ENCODE measurements at regions not wholly inside any gene's neighbourhood (a gene's known extent, or its start where the extent isn't known, plus 50 kb on each side); places are given as distances from the start of the nearest gene placed in this dataset.

- no peak overlapping the region for H2AFZ ChIP-seq (ENCODE audit: low read depth, low read length)
- no peak overlapping the region for H2BK15ac ChIP-seq (ENCODE audit: low read depth, poor library complexity, severe bottlenecking)
- H3K9ac ChIP-seq (ENCODE audit: low read length): no peak overlapping the region
- peaks cover 4% of the 10 kb centered on the region for H3K4me1 ChIP-seq (ENCODE audit: control insufficient read depth, insufficient read depth, low read depth, low read length)
- no peak overlapping the region for H3K4me3 ChIP-seq (ENCODE audit: insufficient read depth in 1 of 2, low read depth in 1 of 2, low read length in 2 of 2)
- H3K79me1 ChIP-seq (replicated peaks; ENCODE audit: low read length, poor library complexity, severe bottlenecking): no peaks in the 10 kb centered on the region
- no peak overlapping the region for H2BK5ac ChIP-seq (ENCODE audit: low read depth, low read length, poor library complexity, severe bottlenecking)
- no peak overlapping the region for H2BK12ac ChIP-seq (ENCODE audit: low read length in 2 of 2)
- peak overlapping the region; percentile 29 for H2AK5ac ChIP-seq (ENCODE audit: low read length, severe bottlenecking)
- H3K9me3 ChIP-seq (ENCODE audit: control insufficient read depth, low read length): no peaks in the 10 kb centered on the region
- no peaks in the 10 kb centered on the region for H3K36me3 ChIP-seq (ENCODE audit: control insufficient read depth in 1 of 2, insufficient read depth in 2 of 2, low read depth in 1 of 2, low read length in 2 of 2)
- no peak overlapping the region for H4K8ac ChIP-seq (ENCODE audit: low read length)
- H3K23ac ChIP-seq (ENCODE audit: low read length in 2 of 2): no peak overlapping the region
- H3K14ac ChIP-seq (ENCODE audit: low read length in 2 of 2): no peak overlapping the region
- 90% methylated on average over 2 of the region's 5 CpGs for WGBS
- peak overlapping the region; percentile 33 for H3K27ac ChIP-seq (ENCODE audit: low read length, poor library complexity, severe bottlenecking)
- no peak overlapping the region for H3K4ac ChIP-seq (ENCODE audit: low read depth in 1 of 2, low read length in 2 of 2)
- H3K27me3 ChIP-seq (ENCODE audit: control insufficient read depth in 1 of 2, insufficient read depth in 1 of 2, low read length in 2 of 2): no peaks in the 10 kb centered on the region
- H2BK120ac ChIP-seq (ENCODE audit: low read depth, low read length): no peak overlapping the region
- DNase-seq: no peak
- H4K91ac ChIP-seq (ENCODE audit: low read length): no peak overlapping the region
- no peak overlapping the region for H3K4me2 ChIP-seq (ENCODE audit: low read length, poor library complexity, severe bottlenecking)
- H3K18ac ChIP-seq (ENCODE audit: low read depth in 1 of 2, low read length in 2 of 2): no peak overlapping the region
Measured at GRCh38 chr1:199510314-199510713, 517.2 kb upstream of the NR5A2 start.

GRCh38 chr1:199512037-199512710 lies 515.3 kb upstream of the NR5A2 start:
- Histone ChIP-seq H2BK12ac (ENCODE audit: low read length in 2 of 2) (no peak overlapping the region), H3K4me3 (ENCODE audit: insufficient read depth in 1 of 2, low read depth in 1 of 2, low read length in 2 of 2) (no peak overlapping the region), H2AFZ (ENCODE audit: low read depth, low read length) (no peak overlapping the region), H2BK120ac (ENCODE audit: low read depth, low read length) (no peak overlapping the region), H3K9ac (ENCODE audit: low read length) (no peak overlapping the region), H3K4me2 (ENCODE audit: low read length, poor library complexity, severe bottlenecking) (no peak overlapping the region), H2AK5ac (ENCODE audit: low read length, severe bottlenecking) (no peak overlapping the region), H3K79me1 (replicated peaks; ENCODE audit: low read length, poor library complexity, severe bottlenecking) (no peaks in the 10 kb centered on the region), H4K91ac (ENCODE audit: low read length) (no peak overlapping the region), H2BK5ac (ENCODE audit: low read depth, low read length, poor library complexity, severe bottlenecking) (no peak overlapping the region), H3K27ac (ENCODE audit: low read length, poor library complexity, severe bottlenecking) (peak overlapping the region; percentile 67), H3K14ac (ENCODE audit: low read length in 2 of 2) (no peak overlapping the region), H3K4me1 (ENCODE audit: control insufficient read depth, insufficient read depth, low read depth, low read length) (peaks cover 4% of the 10 kb centered on the region), H3K27me3 (ENCODE audit: control insufficient read depth in 1 of 2, insufficient read depth in 1 of 2, low read length in 2 of 2) (no peaks in the 10 kb centered on the region), H3K4ac (ENCODE audit: low read depth in 1 of 2, low read length in 2 of 2) (no peak overlapping the region), H4K8ac (ENCODE audit: low read length) (no peak overlapping the region), H3K23ac (ENCODE audit: low read length in 2 of 2) (no peak overlapping the region), H3K9me3 (ENCODE audit: control insufficient read depth, low read length) (no peaks in the 10 kb centered on the region), H3K36me3 (ENCODE audit: control insufficient read depth in 1 of 2, insufficient read depth in 2 of 2, low read depth in 1 of 2, low read length in 2 of 2) (no peaks in the 10 kb centered on the region), H3K18ac (ENCODE audit: low read depth in 1 of 2, low read length in 2 of 2) (no peak overlapping the region), H2BK15ac (ENCODE audit: low read depth, poor library complexity, severe bottlenecking) (no peak overlapping the region)
- no CpG with 5 or more reads among the region's 6 CpGs for WGBS
- DNase-seq: no peak

- H3K4me2 ChIP-seq (ENCODE audit: low read length, poor library complexity, severe bottlenecking): no peak overlapping the region
- 67% methylated on average over 3 of the region's 4 CpGs for WGBS
Measured at GRCh38 chr1:199515261-199515660, 512.2 kb upstream of the NR5A2 start.

DNA sequence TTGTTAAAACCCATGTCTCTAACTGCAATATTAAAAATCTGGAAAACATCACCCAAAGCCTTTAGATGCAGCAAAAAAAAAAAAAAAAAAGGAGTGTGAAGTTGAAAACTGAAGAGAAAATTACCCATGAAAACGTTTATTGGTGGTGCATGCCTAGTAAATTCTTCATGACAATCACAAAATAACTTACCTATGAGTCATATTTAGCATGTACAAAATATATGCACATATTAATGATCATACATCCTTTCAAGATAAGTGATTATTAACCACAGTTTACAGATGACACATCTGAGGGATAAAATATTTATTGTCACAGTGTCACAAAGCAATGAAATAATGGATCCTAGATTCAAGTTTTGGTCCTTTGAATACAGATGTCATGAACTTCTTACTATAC lies 505.2 kb upstream of the NR5A2 start:
- Histone ChIP-seq H3K18ac (ENCODE audit: low read depth in 1 of 2, low read length in 2 of 2) (no peak overlapping the region), H3K14ac (ENCODE audit: low read length in 2 of 2) (no peak overlapping the region), H3K4me1 (ENCODE audit: control insufficient read depth, insufficient read depth, low read depth, low read length) (no peaks in the 10 kb centered on the region), H2AFZ (ENCODE audit: low read depth, low read length) (no peak overlapping the region), H3K79me1 (replicated peaks; ENCODE audit: low read length, poor library complexity, severe bottlenecking) (no peaks in the 10 kb centered on the region), H3K27ac (ENCODE audit: low read length, poor library complexity, severe bottlenecking) (no peak overlapping the region), H2BK120ac (ENCODE audit: low read depth, low read length) (no peak overlapping the region), H4K91ac (ENCODE audit: low read length) (no peak overlapping the region), H3K9me3 (ENCODE audit: control insufficient read depth, low read length) (no peaks in the 10 kb centered on the region), H3K4me2 (ENCODE audit: low read length, poor library complexity, severe bottlenecking) (no peak overlapping the region), H2AK5ac (ENCODE audit: low read length, severe bottlenecking) (no peak overlapping the region), H2BK15ac (ENCODE audit: low read depth, poor library complexity, severe bottlenecking) (no peak overlapping the region), H3K27me3 (ENCODE audit: control insufficient read depth in 1 of 2, insufficient read depth in 1 of 2, low read length in 2 of 2) (no peaks in the 10 kb centered on the region), H3K36me3 (ENCODE audit: control insufficient read depth in 1 of 2, insufficient read depth in 2 of 2, low read depth in 1 of 2, low read length in 2 of 2) (no peaks in the 10 kb centered on the region), H3K23ac (ENCODE audit: low read length in 2 of 2) (no peak overlapping the region), H2BK12ac (ENCODE audit: low read length in 2 of 2) (no peak overlapping the region), H3K9ac (ENCODE audit: low read length) (no peak overlapping the region), H2BK5ac (ENCODE audit: low read depth, low read length, poor library complexity, severe bottlenecking) (no peak overlapping the region), H4K8ac (ENCODE audit: low read length) (no peak overlapping the region), H3K4me3 (ENCODE audit: insufficient read depth in 1 of 2, low read depth in 1 of 2, low read length in 2 of 2) (no peak overlapping the region), H3K4ac (ENCODE audit: low read depth in 1 of 2, low read length in 2 of 2) (no peak overlapping the region)
- no CpG with 5 or more reads among the region's 1 CpG for WGBS
- peak; percentile 6 for DNase-seq

More at GRCh38 chr1:199515261-199515660, 512.2 kb upstream of the NR5A2 start:
- no peak overlapping the region for H3K4me3 ChIP-seq (ENCODE audit: insufficient read depth in 1 of 2, low read depth in 1 of 2, low read length in 2 of 2)
- H3K9ac ChIP-seq (ENCODE audit: low read length): no peak overlapping the region
- H3K27me3 ChIP-seq (ENCODE audit: control insufficient read depth in 1 of 2, insufficient read depth in 1 of 2, low read length in 2 of 2): no peaks in the 10 kb centered on the region
- H3K4me1 ChIP-seq (ENCODE audit: control insufficient read depth, insufficient read depth, low read depth, low read length): peaks cover 4% of the 10 kb centered on the region
- no peak overlapping the region for H2BK120ac ChIP-seq (ENCODE audit: low read depth, low read length)
- H3K36me3 ChIP-seq (ENCODE audit: control insufficient read depth in 1 of 2, insufficient read depth in 2 of 2, low read depth in 1 of 2, low read length in 2 of 2): no peaks in the 10 kb centered on the region
- no peak overlapping the region for H4K8ac ChIP-seq (ENCODE audit: low read length)
- H2AFZ ChIP-seq (ENCODE audit: low read depth, low read length): no peak overlapping the region
- no peak overlapping the region for H4K91ac ChIP-seq (ENCODE audit: low read length)
- H2BK12ac ChIP-seq (ENCODE audit: low read length in 2 of 2): no peak overlapping the region
- no peak overlapping the region for H2BK5ac ChIP-seq (ENCODE audit: low read depth, low read length, poor library complexity, severe bottlenecking)
- no peak overlapping the region for H3K18ac ChIP-seq (ENCODE audit: low read depth in 1 of 2, low read length in 2 of 2)
- no peak overlapping the region for H2AK5ac ChIP-seq (ENCODE audit: low read length, severe bottlenecking)
- H3K79me1 ChIP-seq (replicated peaks; ENCODE audit: low read length, poor library complexity, severe bottlenecking): no peaks in the 10 kb centered on the region
- no peak overlapping the region for H3K27ac ChIP-seq (ENCODE audit: low read length, poor library complexity, severe bottlenecking)
- DNase-seq: no peak
- H3K4ac ChIP-seq (ENCODE audit: low read depth in 1 of 2, low read length in 2 of 2): no peak overlapping the region
- no peaks in the 10 kb centered on the region for H3K9me3 ChIP-seq (ENCODE audit: control insufficient read depth, low read length)
- H2BK15ac ChIP-seq (ENCODE audit: low read depth, poor library complexity, severe bottlenecking): no peak overlapping the region
- no peak overlapping the region for H3K14ac ChIP-seq (ENCODE audit: low read length in 2 of 2)
- H3K23ac ChIP-seq (ENCODE audit: low read length in 2 of 2): no peak overlapping the region

Data from mesenchymal stem cell (in vitro differentiated cells and primary cell).